B cell (primary cell): ENCODE measurements at regions not wholly inside any gene's neighbourhood (a gene's known extent, or its start where the extent isn't known, plus 50 kb on each side); places are given as distances from the start of the nearest gene placed in this dataset.

Experiments used
- ATAC-seq: fragments of 200-7000 bp; cut with Tn5 transposase; one replicate; pipeline ENCODE4 v1.10.0; 2021; ENCODE audit warnings: low read depth, mild to moderate bottlenecking, moderate number of reproducible peaks, moderate library complexity
- CTCF ChIA-PET: fragments of 350-600 bp; sonication (Branson Sonifier 250); formaldehyde crosslinking; loops from one replicate; lab custom pipeline; 2021; ENCODE audit warnings: antibody characterized with exemption, inconsistent platforms; lab: Charles Lee
- POLR2A ChIA-PET: fragments of 350-600 bp; sonication (Branson Sonifier 250); formaldehyde crosslinking; loops from one replicate; lab custom pipeline; 2021; ENCODE audit warnings: antibody characterized with exemption; lab: Charles Lee
- DNase-seq: peaks from one replicate; pipeline ENCODE4 v3.0.0; 2013
- H2AFZ ChIP-seq: 2 replicates; pipeline ENCODE4 v1.6.1; 2012; ENCODE audit warnings: mild to moderate bottlenecking, low read depth, low read length; ENCODE audit not compliant: insufficient read depth, poor library complexity, severe bottlenecking
- H3K27ac ChIP-seq, 2 donors: 1 replicate in 1 of 2; 2 replicates in 1 of 2; pipeline ENCODE4 v1.5.1; 2012 to 2013; ENCODE audit warnings: low read length in 2 of 2, mild to moderate bottlenecking in 2 of 2, moderate library complexity in 1 of 2
- H3K27me3 ChIP-seq, 4 experiments: fragments of 200-600 bp in 1 of 4; sonication (generic) in 1 of 4; replicated peaks in 1 of 4; 1 replicate in 2 of 4; 2 replicates in 2 of 4; pipeline versions ENCODE4 v1.6.1 to v1.7.0; 2013 to 2016; ENCODE audit warnings: low read length in 3 of 4, mild to moderate bottlenecking in 2 of 4, mixed read lengths in 1 of 4, moderate library complexity in 1 of 4; ENCODE audit not compliant: insufficient read depth in 4 of 4, control insufficient read depth in 3 of 4; ENCODE audit errors: control extremely low read depth in 1 of 4
- H3K36me3 ChIP-seq, 2 experiments: replicated peaks in 1 of 2; 1 replicate in 1 of 2; 2 replicates in 1 of 2; pipeline versions ENCODE4 v1.6.1 to v1.7.1; 2013; ENCODE audit warnings: low read length in 1 of 2; ENCODE audit not compliant: insufficient read depth in 2 of 2, control insufficient read depth in 1 of 2; ENCODE audit errors: control extremely low read depth in 1 of 2, extremely low read depth in 1 of 2
- H3K4me1 ChIP-seq, 2 donors: fragments of 200-600 bp in 1 of 2; sonication (generic) in 1 of 2; 1 replicate in 1 of 2; 2 replicates in 1 of 2; pipeline versions ENCODE4 v1.5.1 to v1.6.1; 2013 to 2017; ENCODE audit warnings: low read length in 2 of 2; ENCODE audit not compliant: control insufficient read depth in 2 of 2, insufficient read depth in 2 of 2
- H3K4me2 ChIP-seq: replicated peaks from 2 replicates; pipeline ENCODE3; 2012; ENCODE audit warnings: mild to moderate bottlenecking, low read depth, low read length; ENCODE audit not compliant: poor library complexity, severe bottlenecking
- H3K4me3 ChIP-seq, 5 experiments: fragments of 200-600 bp in 1 of 5; sonication (generic) in 1 of 5; 1 replicate in 3 of 5; 2 replicates in 2 of 5; pipeline versions ENCODE4 v1.5.1 to v1.7.0; 2011 to 2016; ENCODE audit warnings: low read length in 4 of 5, mild to moderate bottlenecking in 4 of 5, low read depth in 2 of 5, control low read depth in 1 of 5, moderate library complexity in 1 of 5; ENCODE audit not compliant: insufficient read depth in 1 of 5; ENCODE audit errors: control extremely low read depth in 1 of 5, extremely low read depth in 1 of 5
- H3K79me2 ChIP-seq: fragments of 200-600 bp; sonication (generic); one replicate; pipeline ENCODE4 v1.6.0; 2016; ENCODE audit warnings: low read length; ENCODE audit not compliant: control insufficient read depth, insufficient read depth
- H3K9ac ChIP-seq: fragments of 200-600 bp; sonication (generic); 2 replicates; pipeline ENCODE4 v1.6.1; 2017; ENCODE audit warnings: mild to moderate bottlenecking, low read length, moderate library complexity
- H3K9me3 ChIP-seq, 3 donors: one replicate each; pipeline versions ENCODE4 v1.6.1 to v1.7.1; 2013; ENCODE audit warnings: low read length in 2 of 3; ENCODE audit not compliant: control insufficient read depth in 2 of 3, insufficient read depth in 1 of 3; ENCODE audit errors: control extremely low read depth in 1 of 3
- H4K20me1 ChIP-seq: 2 replicates; pipeline ENCODE4 v1.6.0; 2012; ENCODE audit warnings: mild to moderate bottlenecking, low read length; ENCODE audit not compliant: insufficient read depth, control insufficient read depth, poor library complexity, severe bottlenecking
- H3K27ac Mint-ChIP-seq: one replicate; pipeline ENCODE4 v1.8.0; 2021; ENCODE audit warnings: mixed read lengths
- H3K27me3 Mint-ChIP-seq: one replicate; pipeline ENCODE4 v1.8.0; 2021; ENCODE audit warnings: mixed read lengths
- H3K4me1 Mint-ChIP-seq: one replicate; pipeline ENCODE4 v1.8.0; 2021; ENCODE audit warnings: mixed read lengths
- H3K4me3 Mint-ChIP-seq: one replicate; pipeline ENCODE4 v1.8.0; 2021; ENCODE audit warnings: mixed read lengths
- H3K9me3 Mint-ChIP-seq: one replicate; pipeline ENCODE4 v1.8.0; 2022; ENCODE audit warnings: mixed read lengths; ENCODE audit not compliant: insufficient read depth
- EZH2 ChIP-seq: IDR thresholded peaks from 2 replicates; pipeline ENCODE4 v1.6.1; 2012; ENCODE audit warnings: borderline replicate concordance, low read depth, mild to moderate bottlenecking, moderate library complexity, low read length; ENCODE audit not compliant: insufficient read depth, poor library complexity, severe bottlenecking
- WGBS: methylation state at CpG from one replicate; pipeline ENCODE4 v1.1.5; 2013; ENCODE audit warnings: missing lambda C conversion rate; ENCODE audit not compliant: insufficient coverage; 5-methylcytosine and 5-hydroxymethylcytosine counted together
- intact Hi-C: fragments of 100-400 bp; cut with micrococcal nuclease; formaldehyde crosslinking; loops from one replicate; pipeline ENCODE4 v1.10.0; 2022
- TF ChIP-seq, protein P1 (sequence below): fragments of 200-600 bp; IDR thresholded peaks from one replicate; pipeline ENCODE4 v1.8.0; 2022; ENCODE audit warnings: antibody characterized with exemption, mild to moderate bottlenecking

GRCh38 chr20:11581271-11581670, 336.4 kb upstream of the BTBD3 start:
- intact Hi-C loops = no loop called here
- Histone ChIP-seq H4K20me1 (no peaks in the 10 kb centered on the region), H3K79me2 (no peaks in the 10 kb centered on the region), H3K27me3 (no peaks in the 10 kb centered on the region), H3K27ac (no peak overlapping the region), H3K4me1 (no peaks in the 10 kb centered on the region), H3K36me3 (no peaks in the 10 kb centered on the region), H3K9me3 (no peaks in the 10 kb centered on the region), H3K4me3 (no peak overlapping the region), H2AFZ (no peak overlapping the region), H3K4me2 (no peak overlapping the region), H3K9ac (no peak overlapping the region)
- ChIA-PET POLR2A (no interaction called here), CTCF (no interaction called here)
- no CpG with 5 or more reads among the region's 2 CpGs for WGBS
- no peaks in the 10 kb centered on the region for H3K27me3 Mint-ChIP-seq
- TF ChIP-seq, protein P1, sequence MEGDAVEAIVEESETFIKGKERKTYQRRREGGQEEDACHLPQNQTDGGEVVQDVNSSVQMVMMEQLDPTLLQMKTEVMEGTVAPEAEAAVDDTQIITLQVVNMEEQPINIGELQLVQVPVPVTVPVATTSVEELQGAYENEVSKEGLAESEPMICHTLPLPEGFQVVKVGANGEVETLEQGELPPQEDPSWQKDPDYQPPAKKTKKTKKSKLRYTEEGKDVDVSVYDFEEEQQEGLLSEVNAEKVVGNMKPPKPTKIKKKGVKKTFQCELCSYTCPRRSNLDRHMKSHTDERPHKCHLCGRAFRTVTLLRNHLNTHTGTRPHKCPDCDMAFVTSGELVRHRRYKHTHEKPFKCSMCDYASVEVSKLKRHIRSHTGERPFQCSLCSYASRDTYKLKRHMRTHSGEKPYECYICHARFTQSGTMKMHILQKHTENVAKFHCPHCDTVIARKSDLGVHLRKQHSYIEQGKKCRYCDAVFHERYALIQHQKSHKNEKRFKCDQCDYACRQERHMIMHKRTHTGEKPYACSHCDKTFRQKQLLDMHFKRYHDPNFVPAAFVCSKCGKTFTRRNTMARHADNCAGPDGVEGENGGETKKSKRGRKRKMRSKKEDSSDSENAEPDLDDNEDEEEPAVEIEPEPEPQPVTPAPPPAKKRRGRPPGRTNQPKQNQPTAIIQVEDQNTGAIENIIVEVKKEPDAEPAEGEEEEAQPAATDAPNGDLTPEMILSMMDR = no peak
- no peak for TF ChIP-seq EZH2
- no peak overlapping the region for H3K27ac Mint-ChIP-seq
- no peaks in the 10 kb centered on the region for H3K4me1 Mint-ChIP-seq
- no peak for ATAC-seq
- no peak overlapping the region for H3K4me3 Mint-ChIP-seq
- DNase-seq = no peak
- no peaks in the 10 kb centered on the region for H3K9me3 Mint-ChIP-seq

DNA sequence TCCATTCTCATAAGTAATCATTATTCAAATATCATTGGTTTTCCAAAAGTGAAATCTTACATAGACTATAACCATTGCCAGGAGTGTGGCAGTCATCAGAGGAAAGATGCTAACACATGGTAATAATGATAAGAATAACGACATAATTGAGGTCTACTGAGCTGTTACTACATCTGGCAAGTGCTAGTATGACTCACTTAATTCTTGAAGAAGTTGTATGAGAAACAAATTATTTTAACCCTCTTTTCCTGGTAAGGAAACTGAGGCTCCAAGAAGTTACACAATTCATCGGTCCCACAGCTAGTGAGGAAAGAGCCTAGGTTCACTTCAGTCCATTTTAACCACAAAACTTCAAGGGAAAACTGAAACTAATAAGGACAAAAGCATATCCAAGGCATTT, 335.6 kb upstream of the BTBD3 start:
- H3K79me2 ChIP-seq = no peaks in the 10 kb centered on the region
- ChIA-PET POLR2A (no interaction called here), CTCF (no interaction called here)
- ATAC-seq (no peak), DNase-seq (no peak)
- no peaks in the 10 kb centered on the region for H3K27me3 Mint-ChIP-seq
- H3K27me3 ChIP-seq = no peaks in the 10 kb centered on the region
- H3K4me1 ChIP-seq = no peaks in the 10 kb centered on the region
- no peak overlapping the region for H2AFZ ChIP-seq
- no peak overlapping the region for H3K9ac ChIP-seq
- H3K36me3 ChIP-seq = no peaks in the 10 kb centered on the region
- H3K4me1 Mint-ChIP-seq = no peaks in the 10 kb centered on the region
- H3K4me3 Mint-ChIP-seq = no peak overlapping the region
- H3K9me3 Mint-ChIP-seq = no peaks in the 10 kb centered on the region
- TF ChIP-seq, protein P1 = no peak
- no peak for TF ChIP-seq EZH2
- no peaks in the 10 kb centered on the region for H4K20me1 ChIP-seq
- H3K4me2 ChIP-seq = no peak overlapping the region
- no peak overlapping the region for H3K27ac Mint-ChIP-seq
- intact Hi-C loops = no loop called here
- H3K27ac ChIP-seq = no peak overlapping the region
- H3K4me3 ChIP-seq = no peak overlapping the region
- no CpG with 5 or more reads among the region's 2 CpGs for WGBS
- no peaks in the 10 kb centered on the region for H3K9me3 ChIP-seq
